B cell (primary cell): ENCODE measurements at regions not wholly inside any gene's neighbourhood (a gene's known extent, or its start where the extent isn't known, plus 50 kb on each side); places are given as distances from the start of the nearest gene placed in this dataset.

Experiments
- ATAC-seq: fragments of 200-7000 bp; cut with Tn5 transposase; one replicate; pipeline ENCODE4 v1.10.0; 2021; ENCODE audit warnings: low read depth, mild to moderate bottlenecking, moderate number of reproducible peaks, moderate library complexity
- CTCF ChIA-PET: fragments of 350-600 bp; sonication (Branson Sonifier 250); formaldehyde crosslinking; loops from one replicate; lab custom pipeline; 2021; ENCODE audit warnings: antibody characterized with exemption, inconsistent platforms; lab: Charles Lee
- POLR2A ChIA-PET: fragments of 350-600 bp; sonication (Branson Sonifier 250); formaldehyde crosslinking; loops from one replicate; lab custom pipeline; 2021; ENCODE audit warnings: antibody characterized with exemption; lab: Charles Lee
- DNase-seq: peaks from one replicate; pipeline ENCODE4 v3.0.0; 2013
- H2AFZ ChIP-seq: 2 replicates; pipeline ENCODE4 v1.6.1; 2012; ENCODE audit warnings: mild to moderate bottlenecking, low read depth, low read length; ENCODE audit not compliant: insufficient read depth, poor library complexity, severe bottlenecking
- H3K27ac ChIP-seq, 2 donors: 1 replicate in 1 of 2; 2 replicates in 1 of 2; pipeline ENCODE4 v1.5.1; 2012 to 2013; ENCODE audit warnings: low read length in 2 of 2, mild to moderate bottlenecking in 2 of 2, moderate library complexity in 1 of 2
- H3K27me3 ChIP-seq, 4 experiments: fragments of 200-600 bp in 1 of 4; sonication (generic) in 1 of 4; replicated peaks in 1 of 4; 1 replicate in 2 of 4; 2 replicates in 2 of 4; pipeline versions ENCODE4 v1.6.1 to v1.7.0; 2013 to 2016; ENCODE audit warnings: low read length in 3 of 4, mild to moderate bottlenecking in 2 of 4, mixed read lengths in 1 of 4, moderate library complexity in 1 of 4; ENCODE audit not compliant: insufficient read depth in 4 of 4, control insufficient read depth in 3 of 4; ENCODE audit errors: control extremely low read depth in 1 of 4
- H3K36me3 ChIP-seq, 2 experiments: replicated peaks in 1 of 2; 1 replicate in 1 of 2; 2 replicates in 1 of 2; pipeline versions ENCODE4 v1.6.1 to v1.7.1; 2013; ENCODE audit warnings: low read length in 1 of 2; ENCODE audit not compliant: insufficient read depth in 2 of 2, control insufficient read depth in 1 of 2; ENCODE audit errors: control extremely low read depth in 1 of 2, extremely low read depth in 1 of 2
- H3K4me1 ChIP-seq, 2 donors: fragments of 200-600 bp in 1 of 2; sonication (generic) in 1 of 2; 1 replicate in 1 of 2; 2 replicates in 1 of 2; pipeline versions ENCODE4 v1.5.1 to v1.6.1; 2013 to 2017; ENCODE audit warnings: low read length in 2 of 2; ENCODE audit not compliant: control insufficient read depth in 2 of 2, insufficient read depth in 2 of 2
- H3K4me2 ChIP-seq: replicated peaks from 2 replicates; pipeline ENCODE3; 2012; ENCODE audit warnings: mild to moderate bottlenecking, low read depth, low read length; ENCODE audit not compliant: poor library complexity, severe bottlenecking
- H3K4me3 ChIP-seq, 5 experiments: fragments of 200-600 bp in 1 of 5; sonication (generic) in 1 of 5; 1 replicate in 3 of 5; 2 replicates in 2 of 5; pipeline versions ENCODE4 v1.5.1 to v1.7.0; 2011 to 2016; ENCODE audit warnings: low read length in 4 of 5, mild to moderate bottlenecking in 4 of 5, low read depth in 2 of 5, control low read depth in 1 of 5, moderate library complexity in 1 of 5; ENCODE audit not compliant: insufficient read depth in 1 of 5; ENCODE audit errors: control extremely low read depth in 1 of 5, extremely low read depth in 1 of 5
- H3K79me2 ChIP-seq: fragments of 200-600 bp; sonication (generic); one replicate; pipeline ENCODE4 v1.6.0; 2016; ENCODE audit warnings: low read length; ENCODE audit not compliant: control insufficient read depth, insufficient read depth
- H3K9ac ChIP-seq: fragments of 200-600 bp; sonication (generic); 2 replicates; pipeline ENCODE4 v1.6.1; 2017; ENCODE audit warnings: mild to moderate bottlenecking, low read length, moderate library complexity
- H3K9me3 ChIP-seq, 3 donors: one replicate each; pipeline versions ENCODE4 v1.6.1 to v1.7.1; 2013; ENCODE audit warnings: low read length in 2 of 3; ENCODE audit not compliant: control insufficient read depth in 2 of 3, insufficient read depth in 1 of 3; ENCODE audit errors: control extremely low read depth in 1 of 3
- H4K20me1 ChIP-seq: 2 replicates; pipeline ENCODE4 v1.6.0; 2012; ENCODE audit warnings: mild to moderate bottlenecking, low read length; ENCODE audit not compliant: insufficient read depth, control insufficient read depth, poor library complexity, severe bottlenecking
- H3K27ac Mint-ChIP-seq: one replicate; pipeline ENCODE4 v1.8.0; 2021; ENCODE audit warnings: mixed read lengths
- H3K27me3 Mint-ChIP-seq: one replicate; pipeline ENCODE4 v1.8.0; 2021; ENCODE audit warnings: mixed read lengths
- H3K4me1 Mint-ChIP-seq: one replicate; pipeline ENCODE4 v1.8.0; 2021; ENCODE audit warnings: mixed read lengths
- H3K4me3 Mint-ChIP-seq: one replicate; pipeline ENCODE4 v1.8.0; 2021; ENCODE audit warnings: mixed read lengths
- H3K9me3 Mint-ChIP-seq: one replicate; pipeline ENCODE4 v1.8.0; 2022; ENCODE audit warnings: mixed read lengths; ENCODE audit not compliant: insufficient read depth
- CTCF ChIP-seq: fragments of 200-600 bp; IDR thresholded peaks from one replicate; pipeline ENCODE4 v1.8.0; 2022; ENCODE audit warnings: antibody characterized with exemption, mild to moderate bottlenecking
- EZH2 ChIP-seq: IDR thresholded peaks from 2 replicates; pipeline ENCODE4 v1.6.1; 2012; ENCODE audit warnings: borderline replicate concordance, low read depth, mild to moderate bottlenecking, moderate library complexity, low read length; ENCODE audit not compliant: insufficient read depth, poor library complexity, severe bottlenecking
- WGBS: methylation state at CpG from one replicate; pipeline ENCODE4 v1.1.5; 2013; ENCODE audit warnings: missing lambda C conversion rate; ENCODE audit not compliant: insufficient coverage; 5-methylcytosine and 5-hydroxymethylcytosine counted together
- intact Hi-C: fragments of 100-400 bp; cut with micrococcal nuclease; formaldehyde crosslinking; loops from one replicate; pipeline ENCODE4 v1.10.0; 2022

- Mint-ChIP-seq H3K4me3 (no peak overlapping the region), H3K27ac (no peak overlapping the region), H3K9me3 (no peaks in the 10 kb centered on the region), H3K4me1 (no peaks in the 10 kb centered on the region), H3K27me3 (no peaks in the 10 kb centered on the region)
- no peak overlapping the region for H3K9ac ChIP-seq
- H3K4me2 ChIP-seq: no peak overlapping the region
- no peaks in the 10 kb centered on the region for H3K79me2 ChIP-seq
- TF ChIP-seq CTCF: no peak
- no peak for TF ChIP-seq EZH2
- no CpG with 5 or more reads among the region's 3 CpGs for WGBS
- H3K4me1 ChIP-seq: no peaks in the 10 kb centered on the region
- no peaks in the 10 kb centered on the region for H4K20me1 ChIP-seq
- no peaks in the 10 kb centered on the region for H3K36me3 ChIP-seq
- no peak overlapping the region for H3K27ac ChIP-seq
- no peak overlapping the region for H2AFZ ChIP-seq
- ChIA-PET POLR2A (no interaction called here), CTCF (no interaction called here)
- H3K4me3 ChIP-seq: no peak overlapping the region
- no peaks in the 10 kb centered on the region for H3K9me3 ChIP-seq
- ATAC-seq: no peak
- DNase-seq: no peak
- H3K27me3 ChIP-seq: no peaks in the 10 kb centered on the region
- intact Hi-C loops: no loop called here
Observed at GRCh38 chr1:98176936-98177335, 256.1 kb upstream of the DPYD start.

- no peak overlapping the region for H3K4me3 Mint-ChIP-seq
- Histone ChIP-seq H3K4me3 (no peak overlapping the region), H3K4me2 (no peak overlapping the region), H3K27ac (no peak overlapping the region), H2AFZ (no peak overlapping the region), H3K4me1 (no peaks in the 10 kb centered on the region), H3K9ac (no peak overlapping the region), H3K9me3 (no peaks in the 10 kb centered on the region), H4K20me1 (no peaks in the 10 kb centered on the region), H3K27me3 (no peaks in the 10 kb centered on the region), H3K36me3 (no peaks in the 10 kb centered on the region), H3K79me2 (no peaks in the 10 kb centered on the region)
- no peaks in the 10 kb centered on the region for H3K27me3 Mint-ChIP-seq
- DNase-seq (no peak), ATAC-seq (no peak)
- no peak for TF ChIP-seq CTCF
- no peak for TF ChIP-seq EZH2
- H3K9me3 Mint-ChIP-seq: no peaks in the 10 kb centered on the region
- ChIA-PET CTCF (no interaction called here), POLR2A (no interaction called here)
- H3K27ac Mint-ChIP-seq: no peak overlapping the region
- no peaks in the 10 kb centered on the region for H3K4me1 Mint-ChIP-seq
- intact Hi-C loops: no loop called here
Observed at GRCh38 chr1:98176414-98176813, 255.6 kb upstream of the DPYD start.
